EH (cell line): ENCODE measurements at regions not wholly inside any gene's neighbourhood (a gene's known extent, or its start where the extent isn't known, plus 50 kb on each side); places are given as distances from the start of the nearest gene placed in this dataset.

ENCODE experiments used
- DNase-seq: peaks from one replicate; pipeline ENCODE4 v3.0.0-alpha.2; 2015; ENCODE audit warnings: low read depth

DNA sequence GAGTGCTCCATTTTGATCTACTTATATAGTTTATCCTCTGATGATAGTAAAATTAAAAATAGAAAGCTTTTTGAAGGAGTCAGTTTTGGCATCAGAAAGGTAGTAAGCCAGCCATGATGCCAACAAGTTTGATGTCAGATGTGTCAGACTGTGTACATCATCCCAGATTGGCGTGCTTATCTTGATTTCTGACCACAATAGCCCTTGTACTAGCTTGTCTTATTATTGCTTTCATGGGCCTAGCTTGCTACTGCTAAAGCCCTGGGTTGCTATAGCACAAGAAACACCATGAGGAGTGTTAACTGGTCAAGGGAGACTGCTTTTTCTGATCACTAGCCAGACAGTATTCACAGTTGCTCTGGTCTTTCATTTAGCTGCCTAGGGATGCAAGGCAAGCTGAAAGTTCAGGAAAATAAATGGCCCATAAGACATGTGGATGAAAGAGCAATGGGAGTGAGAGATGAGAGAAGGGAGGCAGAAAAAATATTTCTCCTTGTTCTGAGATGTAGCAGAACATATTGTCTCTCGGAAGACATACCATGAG lies 1038.5 kb downstream of the JRKL start:
- no peak for DNase-seq

DNA sequence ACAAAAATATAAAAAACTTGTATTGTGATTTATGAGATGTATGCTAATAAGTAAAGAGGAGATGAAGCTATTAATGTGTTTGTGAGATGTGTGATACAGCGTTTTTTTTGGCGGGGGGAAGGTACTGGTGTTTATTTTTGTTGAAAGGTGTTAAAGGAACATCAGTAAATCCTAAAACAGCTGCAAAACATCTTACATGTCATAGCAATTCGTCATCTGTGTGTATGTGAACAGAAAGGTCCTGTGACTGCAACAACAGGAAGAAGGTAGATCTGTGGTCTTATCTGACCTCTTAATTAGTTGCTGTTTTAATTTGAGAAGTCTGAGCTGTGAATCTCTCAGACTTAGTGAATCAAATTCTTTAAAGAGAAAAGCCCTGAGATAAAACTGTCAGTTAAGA lies 1041.1 kb downstream of the JRKL start:
- no peak for DNase-seq

DNA sequence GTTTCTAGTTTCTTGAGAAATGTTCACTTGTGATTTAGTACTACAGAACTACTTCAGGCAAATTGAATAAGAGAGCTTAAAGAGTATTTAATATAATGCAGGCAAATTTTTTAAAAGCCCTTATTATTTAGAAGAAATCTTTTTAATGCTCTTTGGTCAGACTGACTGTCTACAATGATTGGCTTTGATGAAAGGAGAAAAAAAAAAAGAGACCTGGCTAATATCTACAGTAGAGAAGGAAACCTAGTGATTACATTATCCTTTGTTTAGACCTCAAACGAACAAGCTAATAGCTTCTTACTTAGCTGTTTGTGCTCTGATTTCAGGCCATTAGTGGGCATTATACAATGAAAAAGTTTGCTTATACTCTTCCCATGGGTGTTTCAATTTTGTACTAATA lies 1043.1 kb downstream of the JRKL start:
- DNase-seq = no peak

DNA sequence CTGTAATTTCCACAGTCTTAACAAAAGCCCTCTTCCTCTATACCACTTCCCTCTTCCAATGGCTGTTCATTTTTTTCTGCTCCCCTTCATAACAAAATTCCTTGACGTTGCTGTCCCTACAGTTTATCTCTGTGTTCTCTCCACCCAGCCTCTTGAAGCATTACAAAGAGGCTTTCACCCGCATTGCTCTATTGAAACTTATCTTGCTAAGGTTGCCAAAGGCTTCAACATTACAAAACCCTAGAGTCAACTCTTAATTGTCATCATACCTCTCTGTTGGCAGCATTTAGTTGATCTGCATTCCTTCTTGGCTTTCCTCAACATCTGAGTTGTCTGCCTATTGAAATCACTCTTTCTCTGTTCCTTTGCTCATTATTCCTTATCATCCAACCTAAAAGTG lies 1055.7 kb downstream of the JRKL start:
- DNase-seq = no peak

DNA sequence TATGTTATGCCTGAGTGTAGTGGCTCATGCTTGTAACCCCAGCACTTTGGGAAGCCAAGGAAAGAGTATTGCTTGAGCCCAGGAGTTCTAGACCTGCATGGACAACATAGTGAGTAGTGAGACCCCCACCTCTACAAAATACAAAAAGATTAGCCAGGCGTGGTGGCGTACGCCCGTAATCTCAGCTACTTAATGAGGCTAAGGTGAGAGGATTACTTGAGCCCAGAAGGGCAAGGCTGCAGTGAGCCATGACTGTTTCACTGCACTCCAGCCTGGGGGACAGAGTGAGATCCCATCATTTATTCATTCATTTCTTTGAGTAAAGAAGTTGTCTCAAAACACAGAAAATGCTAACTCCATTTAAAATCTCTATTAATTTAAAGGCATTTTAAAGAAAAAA lies 1061.6 kb downstream of the JRKL start:
- no peak for DNase-seq

DNA sequence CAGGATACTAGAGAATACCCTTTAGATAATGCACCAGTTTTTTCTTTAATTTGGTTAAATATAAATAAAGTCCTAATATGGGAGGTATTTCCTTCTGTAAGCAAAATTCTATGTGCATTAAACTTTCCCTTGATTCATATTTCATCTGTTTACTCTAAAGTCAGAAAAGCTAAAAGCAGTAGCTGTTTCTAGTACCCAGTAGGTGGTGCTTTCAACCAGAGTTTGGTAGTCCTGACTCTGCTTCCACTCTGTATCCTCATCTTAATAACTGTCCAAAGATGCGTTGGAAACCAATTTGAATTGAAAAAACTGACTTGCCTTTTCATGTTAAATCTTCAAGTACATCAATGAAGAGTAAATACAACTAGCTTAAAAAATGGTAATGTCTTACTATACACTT lies 1065.2 kb downstream of the JRKL start:
- no peak for DNase-seq

DNA sequence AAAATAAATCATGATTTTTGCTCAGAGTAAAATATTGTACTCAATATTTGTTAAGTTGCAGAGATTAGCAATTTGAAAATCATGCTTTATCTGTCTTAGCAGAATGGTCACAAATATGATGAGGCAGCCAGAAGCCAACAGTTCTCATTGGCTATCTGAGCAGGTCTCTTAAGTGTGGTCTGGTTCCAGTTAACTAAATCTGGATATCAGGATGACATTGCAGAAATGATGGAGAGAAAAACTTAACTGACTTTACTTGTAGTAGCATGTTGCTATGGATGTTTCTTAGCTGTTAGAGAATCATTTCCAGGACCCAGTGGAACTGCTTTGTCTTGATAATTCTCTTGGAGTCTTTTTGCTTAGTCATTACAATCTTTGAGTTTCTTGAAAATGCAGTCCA lies 1070.3 kb downstream of the JRKL start:
- no peak for DNase-seq

DNA sequence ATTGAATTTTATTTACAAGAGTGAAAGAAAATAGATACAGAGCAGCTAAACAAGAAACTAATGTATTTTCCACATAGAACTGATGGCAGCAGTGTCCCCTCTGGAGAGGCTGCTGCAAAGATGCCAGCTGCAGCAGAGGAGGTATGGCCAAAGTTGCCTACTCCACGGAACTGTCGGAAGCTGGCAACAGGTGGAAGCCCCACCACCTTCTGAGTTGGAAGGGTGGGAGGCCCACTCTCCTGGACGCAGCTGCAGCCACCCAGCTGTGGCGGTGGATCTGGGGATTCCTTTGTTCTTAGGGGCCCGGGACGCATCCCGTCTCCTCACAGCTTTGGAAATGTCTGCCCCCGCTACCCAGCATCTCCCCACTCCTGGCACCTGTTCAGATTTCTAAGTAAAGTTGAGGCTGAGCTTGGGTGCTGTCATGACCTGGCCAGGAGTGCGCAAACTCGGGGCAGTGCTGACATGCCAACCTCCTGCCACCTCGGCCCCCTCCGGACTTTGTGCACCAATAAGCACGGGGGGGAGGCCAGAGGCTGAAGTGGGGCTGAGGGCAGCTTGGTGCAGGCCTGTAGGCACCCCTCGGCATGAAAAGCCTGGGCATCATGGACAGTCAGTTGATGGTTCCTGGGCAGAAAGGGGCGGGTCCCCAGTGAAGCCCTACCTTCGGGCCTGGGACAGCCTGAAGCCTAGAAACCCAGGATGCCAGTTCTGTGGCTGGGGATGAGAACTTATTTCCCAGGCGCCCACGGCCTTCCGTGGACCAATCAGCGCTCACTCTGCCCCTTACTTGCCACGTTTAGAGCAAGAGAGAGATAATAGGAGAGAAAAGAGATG lies 1071.4 kb downstream of the JRKL start:
- no peak for DNase-seq

DNA sequence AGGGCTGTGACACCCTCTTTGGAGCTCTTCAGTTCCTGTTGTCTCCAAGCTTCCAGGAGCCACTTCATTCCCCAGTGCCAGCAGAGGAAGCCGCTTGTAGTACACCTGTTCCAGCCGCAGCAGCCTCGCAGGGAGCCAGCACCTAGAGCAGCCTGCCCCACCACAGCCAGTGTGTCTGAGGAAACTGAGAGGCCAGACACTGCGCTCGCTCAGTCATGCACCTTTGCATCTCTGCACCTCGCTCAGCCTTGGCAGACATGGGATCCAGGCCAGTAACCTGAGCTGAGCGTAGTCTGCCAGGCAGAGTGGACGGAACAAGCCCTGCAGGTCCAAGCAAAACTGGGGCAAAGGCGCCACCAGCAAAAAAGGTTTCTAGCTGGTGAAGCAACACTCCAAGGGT lies 1072.1 kb downstream of the JRKL start:
- no peak for DNase-seq

DNA sequence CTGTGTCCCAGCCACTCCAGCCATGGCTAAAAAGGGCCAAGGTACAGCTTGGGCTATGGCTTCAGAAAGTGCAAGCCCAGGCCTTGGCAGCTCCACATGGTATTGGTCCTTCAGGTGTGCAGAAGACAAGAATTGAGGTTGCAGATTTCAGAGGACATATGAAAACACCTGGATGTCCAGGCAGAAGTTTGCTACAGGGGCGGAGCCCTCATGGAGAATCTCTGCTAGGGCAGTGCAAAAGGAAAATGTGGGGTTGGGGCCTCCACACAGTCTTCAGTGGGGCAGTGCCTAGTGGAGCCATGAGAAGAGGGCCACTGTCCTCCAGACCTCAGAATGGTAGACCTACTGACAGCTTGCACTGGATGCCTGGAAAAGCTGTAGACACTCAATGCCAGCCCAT lies 1074.1 kb downstream of the JRKL start:
- DNase-seq = no peak

DNA sequence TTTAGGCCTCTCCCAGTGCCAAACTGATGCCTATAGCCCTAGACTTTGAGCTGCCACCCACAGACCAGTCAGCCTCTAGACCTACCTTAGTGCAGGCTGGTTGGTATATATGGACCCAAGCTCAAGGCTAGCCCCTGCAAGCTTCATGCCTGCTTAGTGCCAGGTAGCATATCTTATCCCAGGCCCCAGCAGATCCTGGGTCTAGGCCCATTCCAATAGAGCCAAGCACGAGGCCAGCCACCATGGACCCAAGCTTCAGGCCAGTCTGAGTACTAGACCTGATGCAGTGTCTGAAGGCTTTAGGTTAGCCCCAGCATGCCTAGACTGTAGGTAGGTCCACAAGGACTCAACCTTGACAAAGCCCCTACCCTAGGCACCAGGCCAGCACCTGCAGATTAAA lies 1081.7 kb downstream of the JRKL start:
- no peak for DNase-seq

DNA sequence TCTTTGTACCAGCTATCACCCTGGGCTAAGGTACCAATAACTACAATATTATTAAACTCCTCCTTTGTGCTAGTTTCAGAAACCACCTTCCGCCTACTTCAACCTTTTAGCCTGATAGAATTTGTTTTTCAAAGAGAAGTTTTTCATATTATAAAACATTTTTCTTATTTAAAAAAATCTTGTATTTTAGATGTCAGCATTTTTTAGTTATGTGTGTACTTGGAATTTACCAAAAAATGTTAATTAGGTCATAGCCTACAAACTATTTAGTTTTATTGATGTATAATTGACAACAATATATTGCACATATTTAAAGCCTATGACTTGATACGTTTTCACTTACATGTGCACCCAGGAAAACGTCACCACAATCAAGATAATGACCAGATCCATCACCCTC lies 1097.6 kb downstream of the JRKL start:
- no peak for DNase-seq

DNA sequence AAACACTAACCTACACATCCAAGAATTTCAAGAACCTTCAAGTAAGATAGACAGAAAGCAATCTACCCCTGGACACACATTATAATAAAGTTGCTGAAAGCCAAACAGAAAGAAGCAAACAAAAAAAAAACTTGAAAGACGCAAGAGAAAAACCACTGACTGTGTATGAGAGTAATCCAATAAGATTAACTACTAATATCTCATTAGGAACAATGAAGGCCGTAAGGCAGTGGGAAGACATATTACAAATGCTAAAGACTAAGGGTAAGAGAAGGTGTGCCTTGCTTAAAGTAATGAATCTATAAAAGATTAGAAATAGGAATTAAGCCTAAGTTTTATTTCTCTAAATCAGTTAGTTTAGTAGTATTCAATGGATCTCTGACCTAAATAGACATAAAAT lies 1109.1 kb downstream of the JRKL start:
- no peak for DNase-seq

DNA sequence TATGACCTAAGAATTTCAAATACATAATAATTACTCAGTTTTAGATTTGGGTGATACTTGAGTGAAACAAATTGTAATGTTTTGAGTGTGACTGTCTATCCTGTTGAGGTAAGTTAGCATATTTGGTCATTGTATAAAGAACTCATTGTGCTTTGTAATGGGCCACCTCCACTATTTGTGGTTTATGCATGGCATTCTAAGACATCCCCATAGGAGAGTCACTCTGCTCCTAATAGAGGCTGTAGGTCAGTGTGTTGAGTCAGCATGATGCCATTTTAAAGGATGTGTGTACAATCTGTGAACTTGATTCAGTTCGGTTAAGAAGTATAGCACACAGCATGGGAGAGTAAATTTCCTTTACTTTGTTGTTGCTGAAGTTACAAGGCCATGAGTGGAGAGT lies 1112.4 kb downstream of the JRKL start:
- DNase-seq = no peak

DNA sequence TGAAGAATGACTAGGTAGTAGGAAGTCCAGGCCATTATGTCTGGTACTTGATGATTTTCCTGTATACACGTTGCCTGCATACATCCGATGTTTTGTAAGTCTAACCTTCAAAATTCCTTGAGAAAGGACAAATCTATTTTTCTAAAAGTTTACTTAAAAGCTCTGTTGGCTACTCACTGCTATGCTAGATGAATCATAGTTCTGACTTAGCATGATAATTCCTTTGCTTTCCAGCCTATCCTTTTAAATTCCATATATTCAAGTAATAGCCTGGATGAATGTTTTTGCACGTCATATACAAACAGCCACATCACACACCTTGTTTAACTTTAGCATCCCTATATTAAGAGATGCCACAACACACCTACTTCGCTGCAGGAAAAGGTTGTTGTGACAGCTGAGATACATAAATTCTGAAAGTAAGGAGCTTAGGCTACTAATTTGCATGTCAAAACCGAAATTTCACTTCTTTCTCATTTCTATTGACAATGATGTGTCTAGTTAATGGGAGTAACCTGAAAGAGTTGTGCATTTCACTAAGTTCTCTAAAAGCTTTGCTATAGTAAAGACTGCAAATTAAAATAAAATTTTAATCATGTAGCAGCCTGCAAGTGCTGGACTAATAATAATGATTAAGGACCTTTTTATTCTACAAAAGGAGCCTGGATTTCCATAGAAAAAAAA lies 1116.4 kb downstream of the JRKL start:
- no peak for DNase-seq

DNA sequence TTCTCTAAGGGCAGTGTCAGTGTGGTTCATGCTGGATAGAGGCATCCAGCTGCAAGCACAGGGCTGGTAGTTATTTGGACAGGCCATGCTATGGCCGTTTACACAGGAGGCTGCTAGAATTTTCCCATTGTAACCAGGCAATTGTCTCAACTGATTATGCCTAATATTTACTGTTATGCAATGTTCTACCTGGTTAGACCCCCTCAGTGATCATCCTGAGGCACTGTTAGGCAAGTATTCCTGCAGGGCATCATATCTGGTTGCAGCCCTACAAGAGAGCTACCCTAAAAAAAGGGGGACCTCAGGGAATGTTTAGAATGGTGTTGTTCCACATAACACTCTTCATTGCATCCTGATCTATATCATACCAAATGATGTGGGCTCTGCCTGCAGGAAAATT lies 1124.6 kb downstream of the JRKL start:
- no peak for DNase-seq

DNA sequence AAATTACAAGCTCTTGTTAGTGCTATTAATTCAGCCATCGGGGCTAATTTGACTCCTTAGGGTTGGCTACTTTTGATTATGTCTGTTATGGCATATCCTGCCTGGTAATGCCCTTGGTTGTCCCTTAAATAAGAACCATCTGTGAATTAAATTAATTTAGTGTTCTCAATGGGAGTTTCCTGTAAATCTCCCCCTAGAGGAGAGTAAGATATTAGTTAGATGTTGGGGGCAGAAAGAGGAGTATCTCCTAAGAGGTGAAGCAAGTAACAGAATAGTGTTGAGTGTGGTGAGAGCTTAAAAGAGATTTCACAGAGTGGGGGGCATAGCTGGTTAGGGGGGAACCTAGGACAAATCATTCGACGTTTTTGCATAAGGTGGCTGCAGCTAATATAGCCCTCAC lies 1126.9 kb downstream of the JRKL start:
- DNase-seq = no peak

DNA sequence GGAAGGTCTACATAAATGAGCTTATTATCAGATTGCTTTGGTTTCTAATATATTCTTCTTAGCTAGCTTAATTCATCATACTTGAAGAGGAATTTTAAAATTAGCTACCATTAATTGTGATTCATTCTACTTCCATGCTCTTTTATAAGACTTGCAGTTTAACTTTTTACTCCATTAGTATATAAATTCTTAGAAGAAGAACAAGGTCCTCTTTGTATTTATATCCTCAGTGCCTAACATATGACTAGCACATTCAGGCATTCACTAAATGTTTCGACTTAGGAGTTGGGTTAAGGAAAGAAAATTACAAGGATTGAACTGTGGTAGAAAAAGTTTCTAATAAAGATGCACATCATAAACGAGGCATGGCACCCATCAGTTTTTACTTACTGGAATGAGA lies 1135.5 kb downstream of the JRKL start:
- DNase-seq = no peak

DNA sequence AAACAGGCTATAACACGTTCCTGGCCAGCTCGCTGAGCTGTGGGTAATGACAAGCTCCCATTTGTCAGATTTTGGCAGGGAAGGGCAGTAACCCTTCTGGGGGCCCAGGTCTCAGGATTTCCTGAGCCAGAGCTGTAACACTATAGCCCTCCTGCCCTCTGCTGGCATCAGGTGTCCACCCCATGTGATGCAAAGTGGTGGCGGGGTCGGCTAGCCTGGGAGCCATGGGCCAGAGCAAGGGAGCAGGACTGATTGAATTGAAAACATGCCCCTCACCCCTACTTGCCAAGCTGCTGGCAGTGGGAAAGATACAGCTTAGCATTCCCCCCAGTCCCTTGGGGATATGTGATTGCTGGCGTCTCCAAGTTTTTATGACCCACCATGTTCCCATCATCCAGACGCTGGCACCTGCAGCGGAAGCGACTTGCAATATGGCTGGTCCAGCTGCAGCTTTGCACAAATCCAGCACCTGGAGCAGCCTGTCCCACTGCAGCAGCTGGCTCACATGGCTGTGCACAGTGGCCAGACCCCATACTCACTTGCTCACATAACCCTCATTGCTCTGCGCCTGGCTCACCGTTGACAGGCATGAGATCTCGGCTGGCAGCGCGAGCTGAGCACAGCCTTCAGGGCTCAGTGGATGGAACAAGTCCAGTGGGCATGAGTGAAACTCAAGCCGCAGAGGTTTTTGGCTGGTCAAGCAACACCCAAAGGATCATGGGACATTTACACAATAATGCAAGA lies 1147.8 kb downstream of the JRKL start:
- no peak for DNase-seq

DNA sequence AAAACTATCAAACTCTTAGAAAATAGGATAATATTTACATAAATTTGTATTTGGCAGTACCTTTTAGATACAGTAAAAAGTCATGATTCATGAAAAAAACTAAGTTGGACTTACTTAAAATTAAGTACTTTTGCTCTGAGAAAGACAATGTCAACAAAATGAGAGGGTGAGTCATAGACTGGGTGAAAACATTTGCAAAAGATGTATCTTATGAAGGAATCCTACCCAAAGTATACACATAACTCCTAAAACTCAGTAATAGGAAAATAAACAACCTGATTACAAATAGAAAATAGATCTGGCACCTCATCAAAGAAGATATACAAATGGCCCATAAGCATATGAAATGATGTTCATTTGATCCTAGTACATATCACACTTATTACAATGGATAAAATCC lies 1154.6 kb downstream of the JRKL start:
- DNase-seq = no peak

DNA sequence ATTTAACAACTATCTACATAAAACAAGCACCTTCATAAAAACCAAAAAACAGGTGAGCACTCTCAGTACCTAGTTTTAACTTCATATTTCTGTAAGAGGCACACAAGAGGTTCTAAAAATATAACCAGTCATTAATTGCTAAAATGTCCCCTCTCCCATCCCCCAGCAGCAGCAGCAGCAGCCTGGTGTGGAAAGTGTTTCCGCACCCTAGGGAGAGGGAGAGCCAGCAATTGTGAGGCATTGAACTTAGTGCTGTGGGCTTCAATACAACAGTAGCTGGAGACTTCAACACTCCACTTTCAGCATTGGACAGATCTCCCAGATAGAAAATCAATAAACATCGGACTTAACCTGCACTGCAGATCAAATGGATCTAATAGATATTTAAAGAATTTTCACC lies 1158.5 kb downstream of the JRKL start:
- no peak for DNase-seq

DNA sequence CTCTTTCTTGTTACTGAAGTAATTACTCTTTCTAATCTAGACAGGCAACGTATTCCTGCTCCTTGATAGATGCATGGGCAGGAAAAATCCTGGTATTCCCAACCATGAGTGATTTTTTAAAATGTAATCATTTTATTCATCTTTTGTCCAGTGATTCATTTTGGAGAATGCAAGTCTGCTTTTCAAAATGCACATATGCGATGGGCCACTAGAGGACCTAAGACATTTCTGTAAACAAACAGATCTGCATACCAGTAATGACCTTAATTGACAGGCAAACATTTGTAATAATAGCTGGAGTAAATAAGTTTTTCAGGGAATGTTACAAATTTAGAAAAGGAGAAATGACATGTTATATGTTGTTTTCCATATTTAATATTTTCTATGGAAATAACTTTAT lies 1167.6 kb downstream of the JRKL start:
- DNase-seq = no peak

DNA sequence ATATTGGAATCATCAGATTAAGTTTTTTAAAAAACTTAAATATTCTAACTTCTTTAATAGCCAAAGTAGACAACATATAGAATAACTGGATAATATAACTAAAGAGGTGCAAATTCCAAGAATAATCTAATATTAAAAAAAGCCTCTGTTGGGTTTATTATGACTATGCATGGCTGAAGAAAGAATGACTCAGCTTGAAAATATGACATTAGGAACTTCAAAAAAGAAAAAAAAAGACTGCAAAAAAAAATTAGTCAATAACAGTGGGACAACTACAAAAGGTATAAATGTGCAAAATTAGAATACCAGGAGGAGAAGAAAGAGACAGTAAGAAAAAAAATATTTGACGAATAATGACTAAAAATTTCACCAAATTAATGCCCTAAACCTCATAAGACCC lies 1178.0 kb downstream of the JRKL start:
- DNase-seq = no peak
